ENCODE measurements at regions not wholly inside any gene's neighbourhood (a gene's known extent, or its start where the extent isn't known, plus 50 kb on each side); places are given as distances from the start of the nearest gene placed in this dataset.

DNA sequence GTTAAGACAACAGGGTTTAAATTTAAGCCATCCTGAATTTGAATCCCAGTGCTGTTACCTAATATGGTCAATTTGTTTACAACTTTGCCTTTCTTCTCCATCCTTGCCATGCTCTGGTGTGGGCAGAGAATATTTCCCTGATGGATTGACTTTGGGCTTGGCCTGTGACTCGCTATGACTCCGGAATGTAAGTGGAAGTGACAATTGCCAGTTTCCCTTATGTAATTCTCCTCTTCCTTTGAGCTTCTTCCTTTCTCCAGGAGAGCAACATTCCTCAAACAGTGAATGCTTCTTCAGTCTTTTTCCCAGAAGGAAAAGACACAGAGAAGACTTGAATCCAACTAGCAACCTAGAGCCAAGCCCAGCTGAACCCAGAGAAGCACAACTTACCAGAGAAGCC, 159.1 kb downstream of the LURAP1L start:
- peak; percentile 36 for DNase-seq (ENCODE audit: low spot score)

DNA sequence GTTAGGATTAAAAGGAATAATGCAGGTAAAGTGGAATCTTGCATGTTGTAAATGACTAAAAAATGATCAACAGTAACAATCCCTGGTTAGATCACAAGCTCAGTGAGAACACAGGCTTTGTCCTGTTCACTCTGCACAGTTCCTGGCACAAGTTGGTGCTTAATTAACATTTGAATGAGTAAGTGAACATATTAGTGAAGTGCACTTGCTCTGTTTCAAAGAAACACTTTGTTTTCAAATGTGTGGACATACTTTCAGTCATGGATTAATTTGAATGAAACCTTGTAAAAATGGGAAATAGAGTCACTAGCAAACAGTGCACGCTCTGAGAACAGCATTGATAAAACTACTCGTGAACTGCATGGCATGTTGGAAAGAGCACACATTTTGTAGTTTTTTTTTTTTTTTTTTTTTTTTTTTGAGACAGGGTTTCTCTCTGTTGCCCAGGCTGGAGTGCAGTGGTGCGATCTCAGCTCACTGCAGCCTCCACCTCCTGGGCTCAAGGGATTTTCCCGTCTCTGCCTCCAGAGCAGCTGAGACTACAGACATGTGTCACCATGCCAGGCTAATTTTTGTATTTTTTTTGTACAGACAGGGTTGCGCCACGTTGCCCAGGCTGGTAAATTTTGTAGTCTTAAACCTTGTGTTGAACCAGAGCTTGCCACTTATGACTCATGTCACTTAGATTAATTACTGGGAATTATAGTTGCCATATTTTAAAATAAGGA, 159.9 kb downstream of the LURAP1L start:
- no peak for DNase-seq (ENCODE audit: low spot score)

DNA sequence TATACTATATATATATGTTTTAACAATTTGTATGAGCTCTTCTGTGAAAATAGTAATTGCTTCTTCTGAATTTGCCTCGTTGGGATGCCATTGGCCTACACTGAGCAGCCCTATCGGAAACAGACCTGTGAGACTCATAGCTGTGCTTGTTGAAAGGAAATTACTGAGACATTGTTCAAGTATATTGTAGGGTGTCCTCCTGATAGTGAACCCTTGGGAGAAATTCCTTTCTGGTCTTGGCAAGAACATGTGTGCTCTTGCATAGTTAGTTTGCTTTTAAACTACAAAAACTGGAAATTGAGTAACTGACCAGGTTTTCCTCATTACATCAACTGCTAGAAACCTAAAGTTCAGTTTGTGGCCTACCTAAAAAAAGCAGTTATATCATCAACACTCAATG, 160.9 kb downstream of the LURAP1L start:
- no peak for DNase-seq (ENCODE audit: low spot score)

DNA sequence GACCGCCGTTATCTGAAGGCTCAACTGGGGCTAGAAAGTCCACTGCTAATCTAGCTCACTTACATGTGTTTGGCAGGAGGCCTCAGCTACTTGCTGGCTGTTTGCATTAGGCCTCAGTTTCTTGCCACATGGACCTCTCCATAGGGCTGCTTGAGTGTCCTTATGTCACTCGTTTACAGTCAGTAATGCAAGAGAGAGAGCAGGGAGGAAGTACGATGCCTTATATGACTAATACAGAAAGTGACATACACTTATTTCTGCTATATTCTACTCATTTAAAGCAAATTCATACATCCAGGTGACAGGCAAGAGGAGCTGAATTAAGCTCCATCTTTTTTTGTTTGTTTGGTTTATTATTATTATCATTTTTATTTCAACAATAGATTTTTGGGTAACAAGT, 179.6 kb downstream of the LURAP1L start:
- DNase-seq (ENCODE audit: low spot score): no peak

DNA sequence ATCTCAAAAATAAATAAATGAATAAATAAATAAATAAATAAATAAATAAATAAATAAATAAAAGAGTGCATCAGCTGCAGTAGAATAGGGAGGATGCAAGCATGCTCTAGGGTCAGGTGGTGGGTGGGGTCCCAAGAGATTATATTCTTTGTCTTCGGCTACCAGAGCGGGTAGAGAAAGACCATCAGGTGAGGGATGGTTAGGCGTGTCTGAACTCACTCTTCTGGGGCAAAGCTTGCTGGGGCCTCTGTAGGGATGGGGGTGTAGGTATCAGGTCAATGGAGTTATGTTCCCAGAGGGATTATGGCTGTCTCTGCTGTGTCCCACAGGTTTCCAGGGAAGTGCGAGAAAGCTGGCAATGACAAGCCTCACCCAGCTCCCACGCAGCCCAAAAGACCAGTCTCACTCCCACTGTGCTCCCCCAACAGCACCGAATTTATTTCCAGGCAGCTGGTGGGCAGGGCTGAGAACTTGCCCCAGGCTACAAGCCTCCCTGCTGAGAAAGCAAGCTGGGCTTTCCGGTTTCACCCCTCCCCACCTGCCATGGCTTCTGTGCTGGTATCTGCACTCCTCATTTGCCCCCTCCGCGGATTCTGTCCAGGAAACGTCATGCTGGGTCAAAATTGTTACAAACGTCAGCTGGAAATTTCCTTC, 180.8 kb downstream of the LURAP1L start:
- no peak for DNase-seq (ENCODE audit: low spot score)

DNA sequence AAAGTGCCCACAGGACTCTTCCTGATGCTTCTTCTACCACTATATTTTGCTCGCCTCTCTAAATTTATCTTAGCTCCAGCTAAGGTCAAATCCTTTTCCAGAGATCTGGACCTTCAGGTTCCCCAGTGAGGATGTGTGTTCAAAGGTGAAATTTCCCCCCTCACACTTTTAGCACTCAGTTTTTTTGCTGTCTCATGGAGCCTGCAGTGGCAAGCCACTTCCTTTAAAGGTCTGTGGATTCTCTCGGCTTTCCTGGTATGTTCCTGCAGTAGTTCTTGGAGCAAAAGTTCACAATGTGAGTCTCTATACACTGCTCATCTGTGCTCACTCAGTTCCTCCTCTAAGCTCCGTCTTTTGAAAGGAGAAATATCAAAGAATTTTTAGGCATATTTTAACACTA, 181.4 kb downstream of the LURAP1L start:
- no peak for DNase-seq (ENCODE audit: low spot score)

DNA sequence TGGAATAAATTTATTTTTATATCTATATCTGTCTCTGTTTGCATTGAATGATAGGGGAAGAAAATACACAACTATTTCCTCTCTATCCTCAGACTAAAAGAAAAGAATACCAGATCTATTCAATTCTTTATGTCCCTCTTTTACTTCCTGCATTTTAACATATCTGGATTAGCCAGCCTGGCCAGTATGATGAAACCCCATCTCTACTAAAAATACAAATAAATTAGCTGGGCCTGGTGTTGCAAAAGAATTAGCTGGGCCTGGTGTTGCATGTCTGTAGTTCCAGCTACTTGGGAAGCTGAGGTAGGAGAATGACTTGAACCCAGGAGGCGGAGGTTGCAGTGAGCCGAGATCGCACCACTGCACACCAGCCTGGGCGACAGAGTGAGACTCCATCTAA, 182.0 kb downstream of the LURAP1L start:
- DNase-seq (ENCODE audit: low spot score): no peak

DNA sequence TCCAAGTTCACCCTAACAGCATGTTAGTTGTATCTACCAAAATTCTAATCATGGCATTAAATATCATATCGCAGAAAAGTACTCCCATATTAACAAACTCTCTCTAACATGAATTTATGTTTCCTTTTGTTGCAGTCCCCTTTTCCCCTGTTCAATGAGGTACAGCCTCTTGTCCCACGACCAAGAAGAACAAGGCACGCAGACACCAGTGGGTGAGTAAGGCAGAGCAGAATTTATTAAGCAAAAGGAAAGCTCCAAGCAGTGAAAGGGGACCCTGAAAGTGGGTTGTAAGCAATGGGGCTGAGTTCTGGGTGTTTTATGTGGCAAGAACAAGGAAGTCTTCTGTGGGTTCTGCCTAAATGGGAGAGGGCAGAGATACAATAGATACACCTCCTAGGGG, 183.5 kb downstream of the LURAP1L start:
- DNase-seq (ENCODE audit: low spot score): no peak

DNA sequence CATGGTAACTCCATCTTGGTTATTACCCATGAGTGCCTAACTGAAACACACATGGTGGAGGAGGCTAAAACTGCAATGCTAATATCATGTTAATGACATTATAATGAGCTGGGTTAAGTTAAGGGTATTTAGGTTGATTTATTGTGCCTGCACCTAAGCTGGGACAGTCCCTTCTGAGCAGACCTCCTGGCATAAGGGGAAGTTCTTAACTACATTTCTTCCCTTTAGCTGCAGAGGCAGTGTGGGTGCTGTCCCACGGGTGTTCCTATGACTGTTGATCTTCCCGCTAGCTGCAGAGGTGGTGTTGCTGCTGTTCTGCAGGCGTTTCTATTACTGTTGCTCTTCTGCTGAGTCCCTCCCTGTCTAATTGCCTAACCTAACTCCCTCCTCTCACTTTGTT, 183.9 kb downstream of the LURAP1L start:
- no peak for DNase-seq (ENCODE audit: low spot score)

DNA sequence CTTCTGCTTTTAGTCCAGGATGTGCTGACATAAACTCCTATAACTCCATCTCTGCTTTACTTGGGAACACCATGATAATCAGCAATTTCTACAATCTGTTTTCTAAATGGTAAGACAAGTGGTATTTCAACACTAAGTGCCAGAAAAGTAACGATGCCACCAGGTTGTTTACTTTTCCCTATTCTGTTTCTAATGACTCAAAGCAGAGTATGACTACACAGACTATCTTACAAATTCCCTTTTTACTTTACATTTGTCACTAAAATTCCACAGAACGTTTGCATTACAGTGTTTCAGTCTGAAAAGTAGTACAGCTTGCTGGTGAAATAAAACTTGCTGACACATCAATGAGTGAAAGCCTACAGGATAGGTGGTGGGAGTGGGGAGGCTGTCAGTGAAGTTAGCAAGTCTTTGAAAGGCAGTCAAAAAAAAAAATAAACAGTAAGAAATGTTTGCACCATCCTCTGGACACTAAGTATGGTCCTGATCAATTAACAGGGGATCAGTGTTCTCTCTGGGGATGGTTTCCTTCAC, 186.5 kb downstream of the LURAP1L start:
- DNase-seq (ENCODE audit: low spot score): no peak

DNA sequence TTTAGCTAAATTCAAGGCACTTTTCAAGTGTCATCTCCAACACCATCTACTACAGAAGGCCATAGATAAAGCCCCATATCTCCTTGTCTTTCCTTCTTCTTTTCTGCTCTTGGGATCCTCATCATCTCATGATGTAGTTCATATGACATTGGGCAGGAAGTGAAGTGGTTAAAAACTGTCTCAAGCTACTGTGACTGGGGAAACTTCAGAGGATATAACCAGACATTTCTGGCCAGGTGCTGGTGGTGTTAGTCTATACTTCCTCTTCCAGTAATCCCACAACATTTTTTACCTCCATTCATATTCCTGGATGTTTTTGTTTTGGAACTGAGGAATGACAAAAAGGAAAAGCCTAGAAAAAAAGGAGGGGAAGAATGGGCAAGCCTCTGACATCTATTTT, 188.7 kb downstream of the LURAP1L start:
- no peak for DNase-seq (ENCODE audit: low spot score)

DNA sequence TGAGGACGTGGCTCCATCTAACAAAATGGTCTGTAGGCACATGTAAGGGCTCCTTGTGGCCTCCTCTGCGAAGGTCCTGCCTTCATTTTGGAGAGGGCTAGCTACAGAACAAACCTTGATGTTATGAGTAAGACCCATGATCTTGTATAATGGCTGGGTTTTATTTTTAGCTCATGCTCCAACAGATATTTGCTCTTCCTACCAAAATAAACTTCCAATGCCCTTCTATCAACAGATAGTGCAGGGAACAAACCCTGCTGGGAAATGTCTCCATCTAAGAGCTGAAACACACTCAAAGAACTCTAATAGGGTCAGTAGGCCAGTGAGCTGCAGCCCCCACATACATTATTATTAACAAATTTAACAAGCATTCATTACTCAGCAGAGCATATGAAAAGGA, 189.5 kb downstream of the LURAP1L start:
- DNase-seq (ENCODE audit: low spot score): no peak

DNA sequence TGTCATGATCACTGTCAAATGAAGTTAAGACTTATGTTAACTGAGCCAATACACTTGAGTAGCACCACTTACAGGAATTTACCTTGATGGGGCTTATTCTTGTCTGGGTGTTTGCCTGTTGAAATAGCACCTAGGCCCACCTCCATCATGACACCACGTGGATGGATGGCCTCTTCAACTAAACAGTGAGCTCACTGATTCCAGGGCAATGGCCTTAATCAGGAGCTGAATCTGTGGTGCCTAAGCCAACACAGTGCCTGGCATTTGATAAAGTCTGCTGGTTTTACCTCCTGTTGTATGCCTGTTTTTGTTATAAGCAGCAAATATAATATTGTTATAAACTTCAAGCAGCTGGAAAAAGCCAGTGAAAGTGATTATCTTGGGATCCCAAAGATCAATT, 190.5 kb downstream of the LURAP1L start:
- no peak for DNase-seq (ENCODE audit: low spot score)

DNA sequence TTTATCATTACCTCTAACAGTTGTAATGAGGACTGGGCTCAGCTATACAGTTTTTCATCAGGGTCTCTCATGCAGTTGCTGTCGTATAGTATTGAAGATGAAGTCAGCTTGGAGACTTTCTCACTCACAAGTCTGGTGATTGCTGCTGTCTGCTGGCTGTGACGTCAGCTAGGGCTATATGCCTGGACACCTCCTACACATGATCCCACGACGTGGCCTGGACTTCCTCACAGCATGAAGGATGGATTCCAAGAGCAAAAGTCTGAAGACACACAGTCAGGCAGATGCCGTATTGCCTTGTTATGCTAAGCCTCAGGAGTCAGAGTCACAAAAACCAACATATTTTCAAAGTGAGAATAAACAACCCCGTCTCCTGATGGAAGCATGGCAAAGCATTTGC, 193.3 kb downstream of the LURAP1L start:
- DNase-seq (ENCODE audit: low spot score): no peak

DNA sequence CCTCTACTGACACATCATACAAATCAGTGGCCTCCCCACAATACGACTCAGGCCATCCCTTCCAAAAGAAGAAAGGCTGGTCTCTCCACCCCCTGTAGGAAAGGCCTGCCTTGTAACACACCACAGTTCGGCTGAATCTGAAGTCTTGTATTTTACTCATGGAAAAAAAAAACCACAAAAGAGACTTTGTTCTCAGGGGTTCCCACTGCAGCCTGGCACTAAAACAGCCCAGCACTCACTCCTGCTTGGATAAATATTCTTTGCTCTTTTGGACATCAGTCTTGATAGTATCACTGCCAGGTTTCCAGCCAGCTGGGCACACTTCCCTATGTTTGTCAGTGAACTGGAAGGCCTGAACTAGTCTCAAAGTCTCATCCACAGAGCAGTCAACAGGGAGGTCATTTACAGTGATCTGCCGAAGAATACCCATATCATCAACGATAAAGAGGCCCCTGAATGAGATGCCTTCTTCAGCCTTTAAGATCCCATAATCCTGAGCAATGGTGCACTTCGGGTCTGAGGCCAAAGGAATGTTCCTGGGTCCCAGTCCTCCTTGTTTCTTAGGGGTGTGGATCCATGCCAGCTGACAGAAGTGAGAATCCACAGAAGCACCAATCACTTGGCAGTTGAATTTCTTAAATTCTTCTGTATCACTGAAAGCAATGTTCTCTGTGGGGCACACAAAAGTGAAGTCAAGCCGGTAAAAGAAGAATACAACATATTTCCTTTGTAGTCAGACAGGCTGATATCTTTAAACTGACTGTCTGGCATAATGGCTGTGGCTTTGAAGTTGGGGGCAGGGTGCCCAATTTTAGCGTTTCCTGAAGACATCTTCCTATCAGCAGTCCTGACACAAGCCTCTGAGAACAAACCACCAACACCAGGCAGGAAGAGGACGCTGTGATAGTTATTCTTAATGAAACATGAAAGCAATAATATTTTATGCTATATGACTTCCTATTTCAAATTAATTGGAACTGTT, 198.1 kb downstream of the LURAP1L start:
- DNase-seq (ENCODE audit: low spot score): peak; percentile 61

DNA sequence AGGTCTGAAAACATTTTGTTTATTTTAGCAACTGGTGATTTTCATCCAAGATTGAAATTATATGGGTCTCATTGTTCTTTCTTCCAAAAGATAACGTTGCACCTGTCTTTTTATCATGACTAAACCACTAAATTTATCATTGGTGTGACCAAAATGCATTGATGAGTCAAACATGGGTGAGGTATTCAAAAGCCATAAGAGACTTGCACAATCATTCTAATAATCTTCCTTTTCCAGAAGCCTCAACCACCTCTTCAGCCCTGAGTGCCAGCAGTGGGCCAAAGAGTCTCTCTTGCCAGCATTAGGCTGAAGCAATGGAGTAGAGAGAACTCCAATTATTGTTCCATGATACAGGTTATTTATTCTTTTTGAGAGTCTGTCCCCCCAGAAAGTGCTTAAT, 198.9 kb downstream of the LURAP1L start:
- DNase-seq (ENCODE audit: low spot score): no peak

DNA sequence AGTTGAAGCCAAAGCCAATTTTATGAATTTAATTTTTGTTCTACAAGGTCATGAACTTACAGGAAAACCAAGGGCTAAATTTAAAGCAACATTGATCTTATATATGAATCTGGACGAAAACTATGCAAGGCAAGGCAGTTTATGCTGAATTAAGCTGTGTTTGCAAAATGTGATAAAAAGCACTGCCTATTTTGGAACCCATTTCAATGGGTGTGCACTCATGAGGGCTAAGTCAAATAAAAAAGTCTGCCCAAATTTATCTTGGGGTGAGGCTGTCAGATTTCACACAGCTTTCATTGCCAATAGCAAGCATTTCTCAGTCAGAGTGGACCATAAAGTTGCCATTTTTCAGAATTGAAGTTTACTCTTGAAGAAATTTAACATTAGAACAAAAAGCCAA, 199.9 kb downstream of the LURAP1L start:
- DNase-seq (ENCODE audit: low spot score): no peak

DNA sequence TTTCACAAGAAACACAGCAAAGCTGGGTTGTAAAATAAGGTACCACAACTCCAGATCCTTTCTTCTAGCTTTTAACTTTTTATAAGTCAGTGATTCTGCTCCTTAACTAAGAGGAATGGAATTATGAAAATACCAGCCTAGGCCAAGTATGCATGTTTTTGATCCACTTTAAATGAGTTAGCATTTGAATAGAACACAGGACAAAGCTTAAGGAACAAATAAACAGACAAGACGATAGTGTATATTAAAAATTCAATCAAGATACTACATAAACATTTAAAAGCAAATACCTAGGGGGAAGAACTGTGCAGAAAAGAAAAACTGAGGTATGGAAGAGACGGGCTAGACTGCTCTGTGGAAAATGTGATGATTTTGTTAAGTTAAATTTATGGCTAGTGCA, 200.7 kb downstream of the LURAP1L start:
- no peak for DNase-seq (ENCODE audit: low spot score)

DNA sequence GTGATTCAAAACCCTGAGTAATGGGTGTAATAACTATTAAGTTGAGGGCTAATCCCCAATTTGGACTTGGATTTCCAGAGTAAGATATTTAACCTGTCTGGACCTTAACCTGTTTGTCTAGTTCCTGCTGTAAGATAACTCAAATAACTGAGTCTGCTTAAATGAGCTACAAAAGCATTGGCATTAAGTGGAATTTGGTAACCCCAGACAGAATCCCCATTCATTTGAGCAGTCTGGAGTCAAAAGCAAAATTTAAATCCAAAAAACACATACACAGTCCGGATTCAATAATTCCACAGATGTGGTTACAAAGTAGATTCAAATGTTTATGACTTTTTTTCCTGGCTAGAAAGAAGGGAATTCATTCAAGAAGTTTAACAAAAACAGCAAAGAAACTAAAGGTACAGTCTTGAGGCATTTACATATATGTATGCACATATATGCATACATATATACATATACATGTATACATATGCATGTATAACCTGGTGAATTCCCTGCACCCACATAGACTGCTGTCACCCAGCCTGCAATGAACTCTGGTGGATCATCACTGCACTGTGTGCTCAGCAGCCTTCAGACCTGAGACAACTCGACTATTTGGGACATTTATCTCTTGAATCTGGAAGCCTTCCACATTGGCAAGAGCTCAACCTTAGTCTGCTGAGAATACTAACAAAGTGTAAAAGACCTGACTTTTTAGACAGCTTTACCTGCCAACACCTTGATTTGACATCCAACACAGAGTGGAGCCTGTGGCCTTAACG, 205.4 kb downstream of the LURAP1L start:
- DNase-seq (ENCODE audit: low spot score): no peak

DNA sequence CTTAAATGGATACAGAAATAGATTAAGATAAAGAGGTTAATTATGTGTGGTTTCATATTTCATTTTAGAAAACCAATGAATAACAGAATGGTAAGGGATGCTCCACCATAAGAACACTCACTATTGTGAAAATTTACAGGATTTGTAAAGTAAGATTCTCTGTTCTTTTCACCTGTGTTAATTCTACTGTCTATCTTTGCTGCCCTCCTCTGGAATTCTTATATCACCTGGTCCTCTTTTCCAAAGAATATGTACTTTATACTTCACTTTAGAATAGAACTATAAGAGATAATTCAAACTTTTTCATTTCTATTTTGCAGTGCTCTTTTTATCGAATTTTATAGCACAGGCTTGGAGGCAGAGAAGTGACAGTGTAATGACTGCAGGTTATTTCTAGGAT, 213.4 kb downstream of the LURAP1L start:
- DNase-seq (ENCODE audit: low spot score): no peak

DNA sequence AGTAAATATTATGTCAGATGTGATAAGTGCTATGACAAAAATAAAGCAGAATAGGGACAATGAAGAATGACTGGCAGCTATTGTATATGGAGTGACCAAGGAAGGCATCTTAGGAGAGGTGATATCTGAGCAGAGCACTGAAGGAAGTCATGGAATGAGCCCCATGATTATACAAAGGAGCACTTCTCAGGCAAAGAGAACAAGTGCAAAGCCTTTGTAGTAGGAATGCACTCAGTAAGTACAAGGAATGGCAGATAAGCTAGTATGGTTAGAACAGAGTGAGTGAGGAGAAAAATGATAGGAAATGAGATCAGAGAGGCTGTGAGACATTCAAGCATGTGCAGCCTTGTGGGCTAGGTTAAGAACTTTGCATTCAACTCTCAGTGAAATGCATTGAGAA, 214.8 kb downstream of the LURAP1L start:
- DNase-seq (ENCODE audit: low spot score): no peak

DNA sequence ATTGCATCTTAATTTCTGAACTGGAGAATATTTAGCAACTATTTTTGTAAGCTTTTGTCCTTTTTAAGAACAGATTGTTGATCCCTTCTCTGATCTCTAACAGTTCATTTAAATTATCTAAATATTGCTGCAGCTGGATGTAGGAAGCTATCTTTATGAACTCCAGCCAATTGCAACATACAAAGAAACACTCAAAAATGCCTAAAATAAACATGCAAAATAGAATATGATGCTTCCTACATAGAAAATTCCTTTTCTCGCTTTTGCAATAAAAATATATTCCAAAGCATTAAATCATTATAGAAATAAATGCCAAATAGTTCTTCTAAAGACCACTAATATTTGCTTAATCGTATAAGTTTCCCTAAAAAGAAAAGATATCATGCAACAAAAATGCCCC, 218.6 kb downstream of the LURAP1L start:
- DNase-seq (ENCODE audit: low spot score): no peak

All from COLO829 (cell line).